Right lobe of liver (tissue), 4 donors: ENCODE measurements at regions not wholly inside any gene's neighbourhood (a gene's known extent, or its start where the extent isn't known, plus 50 kb on each side); places are given as distances from the start of the nearest gene placed in this dataset.

Source experiments
- CTCF ChIP-seq, 4 donors: fragments of 200-600 bp in 3 of 4; fragments of 450-650 bp in 1 of 4; IDR thresholded peaks; one replicate each; pipeline versions ENCODE4 v1.5.1 to v1.8.0; 2016 to 2022; ENCODE audit warnings: antibody characterized with exemption in 4 of 4, mild to moderate bottlenecking in 2 of 4
- POLR2A ChIP-seq: fragments of 450-650 bp; IDR thresholded peaks from one replicate; pipeline ENCODE4 v1.6.1; 2017; ENCODE audit warnings: antibody characterized with exemption, mild to moderate bottlenecking
- donor health status: DM: no; HTN: no; CAD: no.
- donor health status: DM: no; HTN: no; CAD: no.
- donor health status: DM: no; HTN: yes; CAD: no.

GRCh38 chr6:119749335-119749734 lies 399.8 kb upstream of the MAN1A1 start:
- TF ChIP-seq CTCF (IDR thresholded peaks at IDR 0.05) (no peak), POLR2A (no peak)
